Ectodermal cell (in vitro differentiated cells): ENCODE measurements at regions not wholly inside any gene's neighbourhood (a gene's known extent, or its start where the extent isn't known, plus 50 kb on each side); places are given as distances from the start of the nearest gene placed in this dataset.
"Not testable (repeated sequence)": the region's sequence is repeated elsewhere in the genome, so short reads cannot be mapped to it uniquely, and the experiment has no call there.

Source experiments
- H3K27ac ChIP-seq: 2 replicates; pipeline ENCODE4 v1.7.0; 2013; ENCODE audit warnings: mild to moderate bottlenecking, low read depth, low read length; ENCODE audit not compliant: insufficient read depth, poor library complexity, severe bottlenecking
- H3K27me3 ChIP-seq: 2 replicates; pipeline ENCODE4 v1.7.0; 2013; ENCODE audit warnings: mild to moderate bottlenecking, low read length; ENCODE audit not compliant: insufficient read depth, control insufficient read depth, poor library complexity, severe bottlenecking
- H3K36me3 ChIP-seq: one replicate; pipeline ENCODE4 v1.7.0; 2013; ENCODE audit warnings: low read length; ENCODE audit not compliant: control insufficient read depth, insufficient read depth
- H3K4me1 ChIP-seq: one replicate; pipeline ENCODE4 v1.7.0; 2013; ENCODE audit warnings: low read length; ENCODE audit not compliant: control insufficient read depth, insufficient read depth
- H3K4me3 ChIP-seq: 2 replicates; pipeline ENCODE4 v1.7.0; 2013; ENCODE audit warnings: low read depth, low read length, control low read depth; ENCODE audit not compliant: insufficient read depth
- H3K9me3 ChIP-seq: 2 replicates; pipeline ENCODE4 v1.7.0; 2013; ENCODE audit warnings: mild to moderate bottlenecking, low read length, moderate library complexity; ENCODE audit not compliant: control insufficient read depth
- WGBS, 2 experiments: methylation state at CpG; one replicate each; pipeline ENCODE4 v1.1.7; 2013; ENCODE audit warnings: missing lambda C conversion rate in 2 of 2; 5-methylcytosine and 5-hydroxymethylcytosine counted together

DNA sequence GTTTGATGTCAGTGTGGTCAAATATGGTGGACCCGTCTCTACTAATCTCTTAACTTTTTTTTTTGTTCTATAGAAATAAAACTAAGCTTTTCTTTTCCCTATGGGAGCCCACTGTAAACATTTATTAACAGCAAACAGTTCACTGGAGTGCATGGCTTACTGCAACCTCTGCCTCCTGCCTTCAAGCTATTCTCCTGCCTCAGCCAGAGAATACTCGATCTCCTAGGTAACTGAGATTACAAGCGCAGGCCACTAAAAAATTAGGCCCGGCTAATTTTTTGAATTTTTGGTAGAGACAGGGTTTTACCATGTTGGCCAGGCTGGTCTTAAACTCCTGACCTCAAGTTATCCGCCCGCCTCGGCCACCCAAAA lies 80.0 kb downstream of the PPIAL4G start:
- not testable (repeated sequence) for H3K9me3 ChIP-seq, H3K27ac ChIP-seq, H3K4me1 ChIP-seq, H3K27me3 ChIP-seq, H3K36me3 ChIP-seq
- H3K4me3 ChIP-seq = peak overlapping the region; percentile 60
- 47 to 100% methylated on average over 1 to 2 of the region's 7 CpGs for WGBS, 2 experiments

DNA sequence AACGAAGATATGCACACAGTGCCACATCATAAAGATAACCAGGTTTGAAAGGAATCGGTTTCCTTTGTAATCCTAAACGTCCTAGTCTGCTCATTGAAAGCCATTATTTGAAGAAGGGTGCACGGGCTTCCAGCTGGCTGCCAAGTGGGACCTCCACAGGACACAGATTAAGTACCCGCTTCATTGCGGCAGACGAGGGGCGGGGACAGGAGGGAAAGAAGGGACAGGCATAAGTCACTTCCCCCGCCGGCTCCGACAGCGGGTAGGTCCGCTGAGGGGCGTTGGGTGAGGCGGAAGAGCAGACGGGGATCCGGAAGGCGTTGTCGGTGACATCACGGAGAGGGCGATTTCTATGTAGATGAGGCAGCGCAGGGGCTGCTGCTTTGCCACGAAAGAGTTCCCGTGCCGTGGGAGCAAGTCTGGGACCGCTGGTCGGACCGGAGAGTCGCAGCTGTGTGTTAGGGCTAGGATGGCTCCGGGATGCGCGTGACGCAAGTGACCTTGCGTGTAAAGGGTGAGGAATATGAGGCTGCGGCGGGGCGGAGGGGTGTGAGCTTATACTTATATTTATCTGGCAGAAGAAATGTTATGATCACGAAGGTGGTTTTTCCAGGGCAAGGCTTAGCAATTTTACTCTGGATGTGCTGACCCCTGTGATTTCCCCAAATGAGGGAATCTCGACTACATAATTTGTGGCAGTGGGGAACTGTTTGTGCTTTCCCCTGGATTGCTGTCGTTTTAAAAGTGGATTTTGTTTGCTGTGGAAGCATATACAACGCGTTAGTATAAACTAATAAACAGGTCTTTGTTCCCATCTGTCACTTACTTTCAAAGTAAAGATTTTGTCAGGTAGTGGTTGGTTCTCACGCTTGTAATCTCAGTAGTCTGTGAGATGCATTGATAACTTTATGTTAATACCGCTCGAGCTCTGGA lies 80.7 kb downstream of the PPIAL4G start:
- H3K4me1 ChIP-seq, H3K9me3 ChIP-seq, H3K27me3 ChIP-seq, H3K36me3 ChIP-seq: not testable (repeated sequence)
- 1 to 2% methylated on average over 40 of the region's 45 CpGs for WGBS, 2 experiments
- Histone ChIP-seq H3K4me3 (peak overlapping the region; percentile 60), H3K27ac (peak overlapping the region; percentile 55)

DNA sequence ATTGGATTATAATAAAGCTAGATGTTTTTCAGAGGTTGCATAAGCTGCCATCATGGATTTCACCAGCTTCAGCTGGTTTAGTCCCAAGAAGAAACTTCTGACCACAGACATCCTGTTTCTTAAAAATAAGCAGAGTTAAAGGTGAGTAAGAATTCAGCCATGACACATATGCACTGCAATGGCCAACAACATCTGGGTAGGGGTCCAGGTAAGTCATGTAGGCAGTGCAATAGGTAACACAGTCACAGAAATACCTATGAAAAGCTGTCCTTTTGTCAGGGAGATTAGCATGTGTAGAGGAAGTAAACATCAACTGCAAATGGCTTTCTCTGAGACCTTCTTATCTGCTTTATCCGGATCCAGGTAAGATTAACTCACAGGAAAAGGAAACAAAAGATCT lies 85.6 kb downstream of the PPIAL4G start:
- not testable (repeated sequence) for H3K4me1 ChIP-seq, H3K9me3 ChIP-seq, H3K4me3 ChIP-seq, H3K27ac ChIP-seq, H3K27me3 ChIP-seq, H3K36me3 ChIP-seq
- 79 to 95% methylated on average over 1 of the region's 1 CpG for WGBS, 2 experiments

DNA sequence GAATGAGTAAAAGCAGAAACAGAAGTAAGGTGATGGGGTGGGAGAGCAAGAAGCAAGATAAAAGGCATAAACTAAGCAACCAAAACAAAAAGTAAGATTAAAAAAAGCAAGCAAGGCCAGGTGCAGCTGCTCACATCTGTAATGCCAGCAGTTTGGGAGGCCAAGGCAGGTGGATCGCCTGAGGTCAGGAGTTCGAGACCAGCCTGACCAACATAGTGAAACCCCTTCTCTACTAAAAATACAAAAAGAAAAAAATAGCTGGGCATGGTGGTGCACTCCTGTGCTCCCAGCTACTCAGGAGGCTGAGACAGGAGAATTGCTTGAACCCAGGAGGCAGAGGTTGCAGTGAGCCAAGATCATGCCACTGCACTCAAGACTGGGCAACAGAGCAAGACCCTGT lies 90.6 kb downstream of the PPIAL4G start:
- H3K4me3 ChIP-seq, H3K27ac ChIP-seq, H3K4me1 ChIP-seq, H3K9me3 ChIP-seq, H3K27me3 ChIP-seq, H3K36me3 ChIP-seq: not testable (repeated sequence)
- 95 to 100% methylated on average over 2 of the region's 2 CpGs for WGBS, 2 experiments

DNA sequence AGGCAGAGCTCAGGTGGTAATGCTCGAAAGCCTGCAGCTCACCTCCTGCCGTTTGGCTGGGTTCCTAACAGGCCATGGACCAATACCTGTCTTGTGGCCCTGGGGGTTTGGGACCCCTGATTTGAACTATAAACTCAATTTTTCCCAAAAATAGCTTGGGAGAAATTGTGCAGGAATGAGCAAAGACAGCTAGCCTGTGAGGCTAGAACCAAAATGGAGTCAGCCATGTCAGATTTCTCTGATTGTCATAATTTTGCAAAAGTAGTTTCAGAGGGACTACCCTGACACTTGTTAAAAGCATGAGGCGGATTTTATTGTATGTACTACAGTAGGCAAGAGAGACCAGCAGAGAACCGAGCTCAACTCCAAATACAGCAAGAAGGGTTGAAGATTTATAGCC lies 91.8 kb downstream of the PPIAL4G start:
- H3K27ac ChIP-seq, H3K27me3 ChIP-seq, H3K4me3 ChIP-seq, H3K36me3 ChIP-seq, H3K9me3 ChIP-seq, H3K4me1 ChIP-seq: not testable (repeated sequence)
- 93 to 96% methylated on average over 4 of the region's 4 CpGs for WGBS, 2 experiments

DNA sequence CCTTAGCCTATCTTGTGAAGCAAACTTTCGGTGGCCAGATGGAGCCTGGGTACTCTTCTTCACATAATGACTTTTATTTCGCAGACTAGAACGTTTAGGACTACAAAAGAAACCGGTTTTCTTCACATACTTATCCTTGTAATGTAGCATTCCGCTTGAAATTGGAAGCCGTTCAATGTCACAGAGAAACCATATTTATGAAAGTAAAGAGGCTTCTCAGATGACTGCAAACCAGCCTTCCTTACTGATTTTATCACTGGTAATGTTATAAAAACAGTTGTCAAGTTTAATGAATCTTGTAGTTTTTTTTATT lies 94.1 kb downstream of the PPIAL4G start:
- Histone ChIP-seq H3K36me3 (no peaks in the 10 kb centered on the region), H3K4me1 (no peaks in the 10 kb centered on the region), H3K9me3 (no peaks in the 10 kb centered on the region), H3K27ac (no peak overlapping the region), H3K4me3 (peak overlapping the region; percentile 29), H3K27me3 (no peaks in the 10 kb centered on the region)
- WGBS, 2 experiments = 52 to 58% methylated on average over 6 of the region's 6 CpGs

DNA sequence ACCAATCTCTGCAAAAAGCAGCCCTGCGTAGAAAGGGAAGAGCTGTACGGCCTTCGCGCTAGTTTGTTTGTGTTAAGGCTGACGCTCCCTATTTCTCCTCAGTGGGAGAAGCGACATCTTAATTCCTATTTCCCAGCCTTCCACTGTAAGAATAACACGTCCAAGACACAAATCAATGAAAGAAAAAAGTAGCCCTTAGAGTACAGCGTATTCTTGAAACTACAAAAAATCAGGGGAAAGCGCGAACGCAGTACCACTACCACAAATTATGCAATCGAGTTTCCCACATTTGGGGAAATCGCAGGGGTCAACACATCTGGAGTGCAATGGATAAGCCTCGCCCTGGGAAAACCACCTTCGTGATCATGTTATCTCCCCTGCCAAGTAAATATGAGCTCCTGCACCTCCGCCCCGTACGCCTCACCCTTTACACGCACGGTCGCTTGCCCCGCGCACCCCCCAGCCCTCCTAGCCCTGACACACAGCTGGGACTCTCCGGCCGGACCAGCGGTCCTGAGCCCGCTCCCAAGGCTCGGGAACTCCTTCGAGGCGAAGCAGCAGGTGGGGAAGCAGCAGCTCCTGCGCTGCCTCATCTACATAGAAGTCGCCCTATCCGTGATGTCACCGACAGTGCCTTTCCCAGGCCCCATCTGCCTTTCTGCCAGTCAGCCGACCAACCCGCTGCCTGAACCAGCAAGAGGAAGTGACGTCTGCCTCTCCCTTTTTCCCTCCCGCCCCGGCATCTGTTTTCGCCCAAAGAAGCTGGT lies 94.7 kb downstream of the PPIAL4G start:
- no peak overlapping the region for H3K27ac ChIP-seq
- no peaks in the 10 kb centered on the region for H3K4me1 ChIP-seq
- H3K9me3 ChIP-seq = no peaks in the 10 kb centered on the region
- no peaks in the 10 kb centered on the region for H3K27me3 ChIP-seq
- no peaks in the 10 kb centered on the region for H3K36me3 ChIP-seq
- peak overlapping the region; percentile 29 for H3K4me3 ChIP-seq
- 43 to 47% methylated on average over 40 of the region's 40 CpGs for WGBS, 2 experiments

DNA sequence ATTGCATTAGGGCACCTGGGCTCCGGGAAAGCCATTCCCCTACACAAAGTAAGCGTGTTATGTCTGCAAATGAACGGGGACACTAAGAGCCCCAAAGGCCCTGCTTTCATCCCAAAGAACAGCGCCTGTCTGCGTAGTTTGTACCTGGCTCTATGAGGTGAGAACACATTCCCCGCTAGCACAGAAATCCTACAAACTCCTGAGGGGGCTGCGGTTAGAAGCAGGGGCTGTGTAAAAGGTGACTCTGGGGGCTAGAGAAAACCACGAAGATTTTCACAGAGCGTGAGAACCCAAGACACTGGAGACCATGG lies 95.2 kb downstream of the PPIAL4G start:
- not testable (repeated sequence) for H3K4me3 ChIP-seq, H3K27me3 ChIP-seq, H3K36me3 ChIP-seq, H3K27ac ChIP-seq, H3K4me1 ChIP-seq, H3K9me3 ChIP-seq
- WGBS, 2 experiments = 90 to 92% methylated on average over 9 of the region's 9 CpGs

DNA sequence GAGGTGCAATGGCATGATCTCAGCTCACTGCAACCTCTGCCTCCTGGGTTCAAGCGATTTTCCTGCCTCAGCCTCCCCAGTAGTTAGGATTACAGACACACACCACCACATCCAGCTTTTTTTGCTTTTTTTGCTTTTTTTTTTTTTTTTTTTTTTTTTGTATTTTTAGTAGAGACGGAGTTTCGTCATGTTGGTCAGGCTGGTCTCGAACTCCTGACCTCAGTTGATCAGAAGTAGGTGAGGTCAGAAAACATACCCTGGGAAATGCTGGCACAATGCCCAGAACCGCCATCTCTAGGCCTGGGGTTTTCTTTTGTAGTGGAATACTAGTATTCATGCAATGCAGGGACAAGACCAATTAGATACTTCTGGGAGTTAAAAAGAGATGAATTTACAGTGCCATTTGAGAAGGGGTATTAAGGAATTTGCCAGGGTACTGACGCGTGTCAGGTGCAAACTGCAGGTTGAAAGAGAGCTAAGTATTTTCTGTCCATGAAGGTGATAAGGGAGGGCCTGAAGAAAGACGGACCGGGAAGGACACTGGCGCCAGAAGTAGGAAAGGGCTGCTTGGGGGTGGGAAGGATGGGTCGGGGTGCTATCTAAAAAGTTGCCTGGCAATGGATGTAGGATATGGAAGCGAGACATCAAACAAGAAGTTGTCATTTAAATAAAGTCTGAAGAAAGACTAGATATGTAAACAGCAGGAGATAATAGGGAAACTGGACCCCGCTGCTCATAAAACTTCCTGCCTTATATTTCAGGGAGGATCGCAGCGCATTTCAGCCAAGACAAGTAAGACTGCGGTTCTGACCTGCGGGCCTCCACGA lies 95.8 kb downstream of the PPIAL4G start:
- 94 to 95% methylated on average over 18 of the region's 18 CpGs for WGBS, 2 experiments
- H3K27me3 ChIP-seq, H3K27ac ChIP-seq, H3K4me1 ChIP-seq, H3K36me3 ChIP-seq, H3K4me3 ChIP-seq, H3K9me3 ChIP-seq: not testable (repeated sequence)

DNA sequence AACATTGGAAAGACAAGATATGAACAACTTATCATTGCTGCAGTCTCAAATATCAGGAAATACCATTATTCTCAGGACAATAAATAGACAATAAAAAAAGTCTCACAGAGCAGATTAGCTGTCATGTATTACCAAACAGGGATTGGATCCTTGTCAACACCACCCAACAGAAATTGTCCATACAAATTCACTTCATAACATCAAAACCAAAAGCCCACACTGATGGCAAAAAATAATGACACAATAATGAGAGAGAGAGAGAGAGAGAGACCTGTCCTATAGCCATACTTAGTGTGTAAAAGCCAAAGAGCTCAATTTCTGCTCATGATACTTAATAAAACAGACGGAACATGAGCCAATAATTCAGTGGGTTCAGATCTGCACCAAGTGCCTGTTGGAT lies 96.5 kb downstream of the PPIAL4G start:
- Histone ChIP-seq H3K27ac (no peak overlapping the region), H3K9me3 (no peaks in the 10 kb centered on the region), H3K4me3 (no peak overlapping the region), H3K4me1 (no peaks in the 10 kb centered on the region), H3K27me3 (no peaks in the 10 kb centered on the region), H3K36me3 (no peaks in the 10 kb centered on the region)
- 95% methylated on average over 1 of the region's 1 CpG for WGBS, 2 experiments
